Activated T-helper 2 cell treated with anti-CD3 and anti-CD28 coated beads, Interferon-gamma antibody, Interleukin-2, Interleukin-4, amounts not matched to agents 10 μg/mL and 5 μg/mL and 100 μg/mL, durations not matched to agents 14 hours and 24 hours and 36 hours (primary cell): ENCODE measurements at regions not wholly inside any gene's neighbourhood (a gene's known extent, or its start where the extent isn't known, plus 50 kb on each side); places are given as distances from the start of the nearest gene placed in this dataset.

Experiments used
- DNase-seq: peaks from one replicate; pipeline ENCODE4 v3.0.0; 2021; ENCODE audit warnings: low spot score
- H3K27ac Mint-ChIP-seq: one replicate; pipeline ENCODE4 v1.8.0; 2021; ENCODE audit warnings: mixed read lengths
- H3K27me3 Mint-ChIP-seq: one replicate; pipeline ENCODE4 v1.8.0; 2021; ENCODE audit warnings: low read depth, mixed read lengths
- H3K36me3 Mint-ChIP-seq: one replicate; pipeline ENCODE4 v1.8.0; 2021; ENCODE audit warnings: low read depth, mixed read lengths
- H3K4me1 Mint-ChIP-seq: one replicate; pipeline ENCODE4 v1.8.0; 2021; ENCODE audit warnings: low read depth, mixed read lengths
- H3K4me3 Mint-ChIP-seq: one replicate; pipeline ENCODE4 v1.8.0; 2021; ENCODE audit warnings: low read depth, mild to moderate bottlenecking, moderate library complexity, mixed read lengths
- H3K9me3 Mint-ChIP-seq: one replicate; pipeline ENCODE4 v1.8.0; 2021; ENCODE audit warnings: mixed read lengths
- intact Hi-C: fragments of 100-400 bp; cut with micrococcal nuclease; formaldehyde crosslinking; loops from one replicate; pipeline ENCODE4 v1.15.1; 2023

DNA sequence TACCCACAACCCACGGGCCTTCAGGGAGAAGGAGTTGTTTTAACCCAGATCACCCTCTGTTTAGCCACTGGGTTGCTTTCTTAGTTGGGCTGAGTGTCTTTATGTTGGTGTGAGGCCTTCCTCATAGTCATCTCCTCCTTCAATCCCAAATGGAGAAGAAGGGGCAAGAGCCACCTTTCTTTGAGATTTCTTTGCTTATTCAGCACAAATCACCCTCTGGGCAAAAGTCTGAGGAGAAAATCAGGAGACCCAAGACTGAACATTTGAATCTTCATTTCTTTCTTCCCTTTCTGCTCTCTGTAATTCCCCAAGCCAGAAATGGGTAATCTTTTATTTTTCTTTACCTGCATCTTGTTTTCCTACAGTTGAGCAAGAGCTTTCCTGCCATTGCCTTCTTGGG, 329.0 kb downstream of the TLE4 start:
- DNase-seq: no peak
- Mint-ChIP-seq H3K4me3 (no peak overlapping the region), H3K4me1 (peaks cover 2% of the 10 kb centered on the region), H3K9me3 (no peaks in the 10 kb centered on the region), H3K27ac (no peak overlapping the region), H3K36me3 (no peaks in the 10 kb centered on the region), H3K27me3 (peaks cover 5% of the 10 kb centered on the region)
- intact Hi-C loops: no loop called here

- DNase-seq: no peak
- intact Hi-C loops: no loop called here
- H3K27ac Mint-ChIP-seq: no peak overlapping the region
- peaks cover 2% of the 10 kb centered on the region for H3K4me1 Mint-ChIP-seq
- no peak overlapping the region for H3K4me3 Mint-ChIP-seq
- H3K36me3 Mint-ChIP-seq: no peaks in the 10 kb centered on the region
- no peaks in the 10 kb centered on the region for H3K9me3 Mint-ChIP-seq
- peaks cover 7% of the 10 kb centered on the region for H3K27me3 Mint-ChIP-seq
These were observed 324.7 kb downstream of the TLE4 start for GRCh38 chr9:79896390-79896980.

GRCh38 chr9:79895232-79895631, 323.5 kb downstream of the TLE4 start:
- Mint-ChIP-seq H3K36me3 (no peaks in the 10 kb centered on the region), H3K4me3 (no peak overlapping the region), H3K27me3 (peaks cover 7% of the 10 kb centered on the region), H3K27ac (no peak overlapping the region), H3K4me1 (peaks cover 2% of the 10 kb centered on the region), H3K9me3 (no peaks in the 10 kb centered on the region)
- intact Hi-C loops: no loop called here
- DNase-seq: no peak

DNA sequence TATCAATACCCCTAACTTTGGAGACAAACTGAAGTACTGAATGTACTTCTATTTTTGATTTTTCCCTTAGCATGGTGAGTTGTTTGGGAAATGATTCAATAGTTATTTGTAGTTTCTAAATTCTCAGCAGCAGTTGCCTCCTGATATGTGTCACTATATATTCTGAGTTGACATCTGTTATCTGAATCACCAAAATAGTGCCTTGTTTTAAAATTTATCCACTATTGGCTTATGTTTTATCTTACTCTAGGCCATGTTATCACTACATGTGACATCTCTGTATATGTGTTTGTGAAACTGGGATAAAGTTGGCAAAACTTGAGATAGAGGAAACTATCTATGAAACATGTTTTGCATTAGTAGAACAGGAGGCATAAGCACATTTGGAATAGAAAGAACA, 317.6 kb downstream of the TLE4 start:
- H3K4me3 Mint-ChIP-seq: no peak overlapping the region
- no peak for DNase-seq
- intact Hi-C loops: loop anchor here (10.0 kb wide), 1 partner anchor 75 kb away; no protein-coding TSS in a partner anchor

GRCh38 chr9:79885093-79885857, 313.5 kb downstream of the TLE4 start:
- Mint-ChIP-seq H3K27me3 (peaks cover 1% of the 10 kb centered on the region), H3K9me3 (no peaks in the 10 kb centered on the region), H3K27ac (no peak overlapping the region), H3K4me3 (no peak overlapping the region), H3K4me1 (peaks cover 37% of the 10 kb centered on the region), H3K36me3 (no peaks in the 10 kb centered on the region)
- no peak for DNase-seq
- intact Hi-C loops: loop anchor here (10.0 kb wide), 1 partner anchor 70 kb away; no protein-coding TSS in a partner anchor

More for the DNA sequence above, 317.6 kb downstream of the TLE4 start:
- Mint-ChIP-seq H3K36me3 (no peaks in the 10 kb centered on the region), H3K27ac (no peak overlapping the region), H3K27me3 (peaks cover 7% of the 10 kb centered on the region), H3K4me1 (peaks cover 12% of the 10 kb centered on the region), H3K9me3 (no peaks in the 10 kb centered on the region)

- no peak for DNase-seq
- H3K27me3 Mint-ChIP-seq: peaks cover 1% of the 10 kb centered on the region
- peaks cover 38% of the 10 kb centered on the region for H3K4me1 Mint-ChIP-seq
- H3K36me3 Mint-ChIP-seq: no peaks in the 10 kb centered on the region
- H3K27ac Mint-ChIP-seq: no peak overlapping the region
- no peak overlapping the region for H3K4me3 Mint-ChIP-seq
- intact Hi-C loops: loop anchor here (5.0 to 10.0 kb wide), 2 partner anchors 70 to 312 kb away; partner anchors contain the start of gene TLE4
- H3K9me3 Mint-ChIP-seq: no peaks in the 10 kb centered on the region
These were observed 312.8 kb downstream of the TLE4 start for GRCh38 chr9:79884546-79884945.

DNA sequence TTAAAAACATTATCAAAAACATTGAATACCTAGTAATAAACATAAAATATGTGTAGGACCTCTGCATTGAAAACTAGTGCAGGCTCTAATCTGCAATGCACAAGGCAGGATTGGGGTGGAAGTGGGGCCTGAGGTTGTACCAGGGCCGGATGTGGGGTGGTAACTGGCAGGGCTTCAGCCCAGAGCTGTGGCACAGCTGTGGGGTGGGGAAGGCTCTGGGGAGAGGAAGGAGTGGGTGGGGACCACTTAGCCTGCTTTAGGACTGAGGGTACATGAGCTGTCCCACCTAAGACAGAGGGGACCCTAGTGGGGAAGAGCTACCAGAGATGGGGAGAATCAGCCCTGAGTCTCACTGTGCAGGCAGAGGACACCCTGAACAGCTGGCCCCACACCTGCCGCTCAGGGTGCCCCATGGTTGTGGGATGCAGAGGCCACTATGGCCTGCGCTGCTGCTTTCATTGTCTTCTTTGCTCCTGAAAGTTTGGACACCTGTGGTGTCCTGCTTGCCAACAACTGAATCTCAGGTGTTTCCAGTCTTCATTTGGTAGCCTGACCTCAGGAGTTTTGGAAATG, 311.4 kb downstream of the TLE4 start:
- H3K27me3 Mint-ChIP-seq: peaks cover 3% of the 10 kb centered on the region
- H3K9me3 Mint-ChIP-seq: no peaks in the 10 kb centered on the region
- no peaks in the 10 kb centered on the region for H3K36me3 Mint-ChIP-seq
- no peak overlapping the region for H3K27ac Mint-ChIP-seq
- DNase-seq: peak; percentile 25
- H3K4me1 Mint-ChIP-seq: peaks cover 40% of the 10 kb centered on the region
- no peak overlapping the region for H3K4me3 Mint-ChIP-seq
- intact Hi-C loops: loop anchor here (5.0 to 10.0 kb wide), 2 partner anchors 68 to 311 kb away; partner anchors contain the start of gene TLE4

- no peaks in the 10 kb centered on the region for H3K9me3 Mint-ChIP-seq
- no peak overlapping the region for H3K4me3 Mint-ChIP-seq
- no peak overlapping the region for H3K27ac Mint-ChIP-seq
- peaks cover 3% of the 10 kb centered on the region for H3K27me3 Mint-ChIP-seq
- no peak for DNase-seq
- no peaks in the 10 kb centered on the region for H3K36me3 Mint-ChIP-seq
- intact Hi-C loops: loop anchor here (5.0 to 10.0 kb wide), 2 partner anchors 66 to 308 kb away; partner anchors contain the start of gene TLE4
- peaks cover 41% of the 10 kb centered on the region for H3K4me1 Mint-ChIP-seq
These were observed 308.9 kb downstream of the TLE4 start for GRCh38 chr9:79880626-79881025.

DNA sequence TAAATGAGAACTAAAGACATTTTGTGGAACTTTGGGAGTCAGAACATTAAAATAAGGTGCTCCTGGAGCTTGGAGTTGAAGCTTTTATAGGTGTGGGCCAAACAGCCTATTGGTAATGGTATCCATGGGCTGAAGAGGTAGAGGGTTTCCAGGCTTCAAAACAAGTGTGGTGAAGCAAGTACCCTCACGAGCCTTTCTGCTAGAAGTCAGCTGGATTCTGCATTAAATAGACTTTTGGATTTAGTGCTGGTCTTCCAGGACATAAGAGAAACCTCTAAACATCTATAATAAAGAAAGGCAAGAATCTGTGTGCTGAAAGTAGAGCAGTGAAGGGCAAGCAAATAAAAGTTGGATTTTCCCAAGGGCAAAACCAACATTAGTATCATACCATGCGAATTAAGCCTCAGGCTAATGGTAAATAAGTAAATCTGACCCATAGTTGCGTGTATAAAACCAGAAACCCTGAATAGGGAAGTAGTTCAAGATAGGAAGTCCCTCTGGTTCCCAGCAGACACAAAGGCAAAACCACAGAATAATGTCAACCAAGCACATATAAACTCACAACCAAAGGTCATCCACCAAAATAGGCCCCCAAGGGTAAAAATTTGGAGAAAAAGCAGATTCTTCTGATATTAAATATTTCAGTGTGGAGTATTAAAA, 306.3 kb downstream of the TLE4 start:
- no peaks in the 10 kb centered on the region for H3K9me3 Mint-ChIP-seq
- no peaks in the 10 kb centered on the region for H3K36me3 Mint-ChIP-seq
- no peak overlapping the region for H3K27ac Mint-ChIP-seq
- peaks cover 20% of the 10 kb centered on the region for H3K4me1 Mint-ChIP-seq
- peaks cover 3% of the 10 kb centered on the region for H3K27me3 Mint-ChIP-seq
- DNase-seq: no peak
- no peak overlapping the region for H3K4me3 Mint-ChIP-seq
- intact Hi-C loops: no loop called here

DNA sequence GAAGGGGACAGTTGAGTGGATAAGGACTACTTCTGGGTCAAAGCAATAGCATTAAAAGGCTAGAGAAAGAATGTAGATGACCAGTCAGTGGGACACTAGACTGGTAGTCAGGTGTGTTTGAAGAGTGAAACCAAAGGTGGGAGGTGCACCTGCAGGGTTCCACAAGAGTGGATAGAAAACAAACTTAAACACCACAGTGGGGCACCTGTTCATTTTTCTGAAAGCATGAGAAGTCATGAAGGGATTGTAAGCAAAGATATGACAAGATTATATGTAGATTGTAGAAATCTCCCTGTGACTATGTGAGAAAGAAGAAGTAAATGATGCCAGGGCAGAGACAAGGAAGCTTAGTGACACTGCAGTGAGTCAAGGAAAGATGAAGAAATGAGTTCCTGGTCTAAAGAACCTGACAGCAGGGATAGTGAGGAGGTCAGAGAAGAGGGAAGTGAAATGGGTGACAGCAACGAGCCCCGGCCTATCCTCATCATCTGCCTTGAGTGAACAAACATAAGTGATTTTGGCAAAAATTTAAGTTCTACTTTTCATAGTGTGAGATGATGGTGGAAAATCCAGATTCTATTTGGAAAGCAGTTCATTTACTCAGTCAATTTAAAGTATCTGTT, 296.9 kb downstream of the TLE4 start:
- no peaks in the 10 kb centered on the region for H3K9me3 Mint-ChIP-seq
- no peaks in the 10 kb centered on the region for H3K36me3 Mint-ChIP-seq
- H3K27me3 Mint-ChIP-seq: peaks cover 3% of the 10 kb centered on the region
- DNase-seq: no peak
- intact Hi-C loops: no loop called here
- no peak overlapping the region for H3K4me3 Mint-ChIP-seq
- H3K27ac Mint-ChIP-seq: no peak overlapping the region
- H3K4me1 Mint-ChIP-seq: no peaks in the 10 kb centered on the region

GRCh38 chr9:79862921-79863890, 291.4 kb downstream of the TLE4 start:
- no peak for DNase-seq
- Mint-ChIP-seq H3K4me1 (peaks cover 1% of the 10 kb centered on the region), H3K27ac (no peak overlapping the region), H3K4me3 (no peak overlapping the region), H3K36me3 (no peaks in the 10 kb centered on the region), H3K27me3 (no peaks in the 10 kb centered on the region), H3K9me3 (peaks cover 12% of the 10 kb centered on the region)
- intact Hi-C loops: no loop called here
